Sciatic nerve (tissue), 2 donors: ENCODE measurements at regions not wholly inside any gene's neighbourhood (a gene's known extent, or its start where the extent isn't known, plus 50 kb on each side); places are given as distances from the start of the nearest gene placed in this dataset.

Experiments used
- ATAC-seq: fragments of 200-7000 bp; cut with Tn5 transposase; one replicate; pipeline ENCODE4 v1.9.1; 2020; ENCODE audit warnings: mild to moderate bottlenecking, moderate library complexity
- DNase-seq: peaks from one replicate; pipeline ENCODE4 v3.0.0-alpha.2; 2020; ENCODE audit warnings: low spot score
- intact Hi-C: fragments of 100-400 bp; cut with DNase I; formaldehyde crosslinking; loops from one replicate; pipeline ENCODE4 v1.14.2; 2022
- donor health status: DM: no; HTN: no; CAD: no.
- donor health status: DM: no; HTN: no; CAD: no.

DNA sequence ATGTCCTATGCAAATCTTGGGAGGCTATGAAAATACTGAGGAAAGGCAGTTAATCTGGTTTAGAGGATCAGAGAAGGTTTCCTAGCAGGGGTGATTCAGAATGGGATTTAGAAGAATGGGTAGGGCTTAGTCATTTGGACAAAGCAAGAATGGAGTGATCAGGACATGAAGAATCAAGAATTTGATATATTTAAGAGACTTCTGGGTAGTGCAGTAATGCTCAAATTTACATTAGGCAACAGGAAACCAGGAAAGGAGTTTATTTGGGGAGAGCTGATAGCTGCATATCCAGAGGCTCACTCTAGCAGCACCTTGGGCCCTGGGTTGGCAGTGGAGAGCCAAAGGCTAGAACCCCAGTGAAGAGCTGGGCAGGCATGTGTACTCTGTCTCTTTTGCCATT, 78.9 kb upstream of the PAPPA start:
- intact Hi-C loops: no loop called here
- DNase-seq (no peak), ATAC-seq (no peak)

DNA sequence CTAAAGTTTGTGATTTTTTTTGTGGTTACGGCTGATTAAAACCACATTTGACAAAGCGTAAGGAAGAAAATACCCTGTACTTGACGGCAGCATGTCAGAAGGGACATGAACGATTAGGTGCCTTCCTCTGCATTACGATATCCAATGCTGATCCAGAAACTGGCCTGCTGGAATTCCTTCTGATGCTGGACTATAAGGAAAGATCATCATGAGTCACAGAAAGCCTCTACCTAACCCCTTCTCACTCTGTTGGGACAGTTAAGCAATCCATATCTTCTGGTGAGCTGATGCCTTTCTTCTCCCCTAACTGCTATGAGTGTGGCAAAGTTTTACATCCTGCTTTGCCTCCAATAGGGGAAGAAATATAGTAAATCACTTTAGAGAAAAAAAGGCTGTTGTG, 78.4 kb upstream of the PAPPA start:
- intact Hi-C loops: no loop called here
- DNase-seq (no peak), ATAC-seq (no peak)

DNA sequence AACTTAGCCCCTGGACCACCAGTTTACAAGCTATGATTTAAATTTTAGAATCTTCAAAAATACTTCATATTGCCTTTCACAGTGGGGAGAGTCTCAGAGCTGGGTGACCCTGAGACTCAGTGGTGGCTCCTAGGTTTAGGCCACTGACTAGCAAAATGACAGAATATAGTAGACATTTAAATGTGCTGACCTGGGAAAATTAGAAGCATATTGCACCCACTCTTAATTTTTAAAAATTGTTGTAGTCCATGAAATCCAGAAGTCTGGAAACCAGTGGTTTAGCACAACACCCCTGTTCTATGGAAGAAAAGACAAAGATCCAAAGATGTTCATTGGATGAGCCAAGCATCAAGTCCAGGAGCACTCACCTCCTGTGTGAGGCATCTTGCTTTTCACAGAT, 75.0 kb upstream of the PAPPA start:
- intact Hi-C loops: no loop called here
- ATAC-seq (no peak), DNase-seq (no peak)

DNA sequence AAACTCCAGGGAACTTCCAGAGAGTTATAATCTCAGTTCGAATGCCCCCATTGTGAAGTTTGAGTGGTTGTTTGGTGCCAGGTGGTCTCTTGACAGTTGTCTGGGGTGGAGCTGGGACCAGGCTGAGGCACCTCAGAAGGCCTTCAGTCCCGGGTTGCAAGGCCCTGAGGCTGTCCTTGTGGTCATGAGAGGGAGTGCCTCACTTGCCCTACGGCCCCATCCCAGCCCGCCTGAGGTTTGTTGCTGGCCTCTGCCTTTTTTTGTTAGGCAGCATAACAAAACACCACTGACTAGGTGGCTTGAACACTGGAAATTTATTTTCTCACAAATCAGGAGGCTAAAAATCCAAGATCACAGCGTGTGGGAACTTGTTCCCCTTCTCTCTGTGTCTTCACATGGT, 73.0 kb upstream of the PAPPA start:
- ATAC-seq (no peak), DNase-seq (no peak)
- intact Hi-C loops: no loop called here

DNA sequence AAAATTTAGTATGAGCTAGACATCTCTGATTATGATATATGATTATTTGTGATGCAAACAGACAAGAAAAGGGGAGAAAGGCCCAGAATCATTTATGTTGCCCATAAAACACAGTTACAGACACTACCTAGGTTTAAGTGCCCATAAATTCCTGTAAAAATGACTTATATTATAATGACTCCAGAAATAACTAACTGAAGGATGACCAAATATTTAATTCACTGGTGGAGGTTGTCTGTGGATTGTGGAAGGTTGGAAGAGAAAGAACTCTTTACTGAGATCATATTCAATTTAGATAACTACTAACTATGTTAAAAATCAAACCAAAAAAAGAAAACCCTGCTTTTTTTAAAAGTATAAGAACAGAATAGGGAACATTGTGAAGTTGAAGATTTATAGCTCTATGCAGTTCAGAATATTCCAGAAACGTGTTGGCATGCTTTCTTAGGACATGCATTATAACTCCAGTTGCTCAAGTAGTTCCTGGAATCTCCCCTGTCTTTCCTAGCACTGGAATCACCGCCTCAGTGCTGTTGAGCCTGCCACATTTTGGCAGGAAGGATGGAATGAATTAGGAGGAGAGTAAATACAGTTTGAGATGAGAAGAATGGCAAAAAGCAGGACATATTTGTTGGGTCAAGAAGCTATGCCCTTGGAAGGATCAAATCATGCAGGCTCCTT, 72.0 kb upstream of the PAPPA start:
- no peak for DNase-seq
- intact Hi-C loops: no loop called here
- no peak for ATAC-seq

DNA sequence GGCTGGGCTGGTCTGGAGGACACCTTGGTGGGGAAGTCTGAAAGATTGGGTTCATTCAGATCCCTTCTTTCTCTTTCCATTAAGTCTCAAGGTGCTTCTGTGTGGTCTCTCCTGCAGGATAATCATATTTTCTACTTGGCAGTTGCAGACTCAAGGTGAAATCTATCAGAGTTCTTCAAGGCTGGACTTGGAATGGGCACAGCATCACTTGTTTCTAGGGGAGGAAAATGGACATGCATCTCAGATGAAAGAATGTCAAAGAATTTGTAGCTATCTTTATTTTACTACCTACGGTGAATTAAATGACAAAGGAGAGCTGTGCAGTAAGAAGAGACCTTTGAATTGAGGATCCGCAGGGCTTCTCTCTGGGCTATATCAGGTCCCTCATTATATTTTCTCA, 69.8 kb upstream of the PAPPA start:
- no peak for DNase-seq
- ATAC-seq: no peak
- intact Hi-C loops: no loop called here

DNA sequence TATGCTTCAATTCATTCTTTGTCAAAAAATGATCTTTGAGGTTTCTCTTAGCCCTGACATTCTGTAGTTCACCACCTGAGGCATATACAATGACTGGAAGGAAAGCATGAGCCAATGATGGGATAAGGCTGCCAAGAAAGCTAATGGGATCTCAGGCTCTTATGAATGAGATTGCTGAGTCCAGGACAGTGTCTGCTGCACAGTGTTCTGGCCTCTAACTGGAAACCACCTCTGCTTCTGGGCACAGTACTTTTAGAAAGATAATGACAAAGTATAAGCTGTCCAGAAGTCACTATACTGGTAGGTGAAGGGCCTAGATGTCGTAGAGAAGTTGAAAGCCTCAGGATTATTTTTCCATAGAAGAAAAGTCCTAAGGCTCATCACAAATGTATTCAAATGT, 69.1 kb upstream of the PAPPA start:
- intact Hi-C loops: no loop called here
- DNase-seq: no peak
- ATAC-seq: no peak

DNA sequence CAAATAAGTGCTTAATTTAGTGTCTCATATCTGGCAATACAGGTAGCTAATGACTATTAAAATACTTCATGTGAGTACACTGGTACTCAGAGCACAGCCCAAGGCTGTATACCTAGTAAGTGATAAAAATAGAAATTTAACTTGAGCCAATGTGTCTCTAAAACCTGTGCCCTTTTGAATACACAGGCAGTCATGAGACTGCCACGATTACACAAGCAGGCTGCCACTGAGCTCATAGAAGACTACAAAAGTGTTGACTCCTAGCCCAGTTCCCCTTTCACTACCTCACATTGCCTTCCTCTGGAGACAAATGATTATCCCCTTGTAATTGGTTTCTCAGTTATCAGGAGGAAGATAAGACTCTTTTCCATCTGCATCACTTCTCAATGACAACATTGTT, 66.3 kb upstream of the PAPPA start:
- ATAC-seq (peak; percentile 49), DNase-seq (no peak)
- intact Hi-C loops: no loop called here

- intact Hi-C loops: no loop called here
- DNase-seq: no peak
- ATAC-seq: no peak
Observed at GRCh38 chr9:116087751-116088194, 65.8 kb upstream of the PAPPA start.

DNA sequence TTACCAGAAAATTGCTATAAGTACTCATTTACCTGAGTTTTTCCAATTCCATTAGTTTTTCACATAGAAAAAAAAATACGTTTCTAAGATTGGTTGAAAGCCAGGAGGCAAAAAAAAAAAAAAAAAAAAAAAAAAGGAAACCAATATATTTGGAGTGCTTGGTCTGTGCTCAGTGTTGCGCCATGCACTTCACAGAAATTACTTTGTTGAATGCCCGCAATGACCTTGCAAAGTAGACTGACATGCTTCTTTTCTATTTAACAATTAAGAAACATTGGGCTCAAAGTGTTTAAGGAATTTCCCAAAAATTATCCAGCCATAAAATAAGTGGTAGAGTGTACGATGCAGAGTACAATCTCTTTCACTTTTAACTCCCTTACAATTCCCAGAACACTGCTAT, 65.2 kb upstream of the PAPPA start:
- DNase-seq: no peak
- no peak for ATAC-seq
- intact Hi-C loops: no loop called here

- DNase-seq (no peak), ATAC-seq (no peak)
- intact Hi-C loops: no loop called here
Observed at GRCh38 chr9:116090030-116090770, 63.4 kb upstream of the PAPPA start.

- DNase-seq (no peak), ATAC-seq (no peak)
- intact Hi-C loops: no loop called here
Observed at GRCh38 chr9:116094846-116095245, 58.7 kb upstream of the PAPPA start.

GRCh38 chr9:116095403-116095802, 58.2 kb upstream of the PAPPA start:
- intact Hi-C loops: no loop called here
- ATAC-seq (no peak), DNase-seq (no peak)

DNA sequence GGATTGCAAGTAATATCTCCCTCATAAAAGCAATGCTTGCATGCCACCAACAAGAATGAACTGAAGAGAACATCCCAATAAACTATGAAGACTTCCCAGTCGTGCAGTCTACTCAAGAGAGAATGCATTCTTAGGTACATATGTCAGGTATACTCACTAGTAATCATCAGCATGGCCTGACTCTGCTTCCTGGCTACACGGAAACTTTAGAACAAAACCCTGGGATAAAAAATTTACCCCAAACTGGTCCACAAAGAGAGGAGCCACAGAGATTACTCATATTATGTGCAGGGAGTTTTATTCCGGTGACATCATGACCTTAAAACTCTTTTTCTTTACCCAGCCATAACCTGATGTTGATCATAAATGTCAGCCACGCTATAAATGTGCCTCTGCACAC, 57.5 kb upstream of the PAPPA start:
- DNase-seq: no peak
- ATAC-seq: no peak
- intact Hi-C loops: no loop called here

DNA sequence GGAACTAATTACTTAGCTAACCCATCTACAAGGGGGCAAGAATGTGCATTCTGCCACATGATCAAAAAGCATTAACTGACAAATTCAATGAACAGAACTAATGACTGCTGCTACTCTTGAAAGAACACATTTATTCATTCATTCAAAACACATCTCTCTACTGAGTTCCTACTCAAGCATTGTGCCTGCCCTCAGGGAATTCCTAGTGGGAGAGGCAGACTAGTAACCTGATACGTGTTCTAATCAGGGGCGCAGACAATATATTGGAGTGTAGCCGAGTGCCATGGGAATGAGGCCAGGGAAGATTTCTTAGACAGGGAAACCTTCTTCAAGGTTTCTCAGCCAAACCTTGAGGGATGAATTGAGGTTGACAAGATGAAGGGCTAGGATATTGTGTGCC, 56.7 kb upstream of the PAPPA start:
- ATAC-seq: no peak
- no peak for DNase-seq
- intact Hi-C loops: no loop called here

DNA sequence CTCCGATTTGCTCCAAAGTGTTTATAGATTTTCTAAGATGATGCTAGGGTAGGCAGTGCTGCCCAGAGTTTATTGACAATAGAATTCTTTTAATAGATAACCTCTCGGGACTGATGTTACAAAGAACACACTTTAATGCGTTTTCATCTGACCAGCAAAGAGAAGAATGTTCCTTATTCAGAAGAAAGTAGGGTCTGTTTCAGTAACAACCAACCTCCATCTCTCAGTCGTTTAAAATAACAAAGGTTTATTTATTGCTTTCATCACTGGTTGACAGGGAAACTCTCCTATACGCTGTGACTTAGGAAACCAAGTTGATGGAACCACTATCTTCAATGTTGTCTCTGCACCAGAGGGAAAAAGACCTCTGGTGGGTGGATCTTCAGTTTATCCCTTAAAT, 55.1 kb upstream of the PAPPA start:
- no peak for ATAC-seq
- intact Hi-C loops: no loop called here
- DNase-seq: no peak

GRCh38 chr9:116099821-116100220, 53.8 kb upstream of the PAPPA start:
- DNase-seq (no peak), ATAC-seq (no peak)
- intact Hi-C loops: no loop called here

DNA sequence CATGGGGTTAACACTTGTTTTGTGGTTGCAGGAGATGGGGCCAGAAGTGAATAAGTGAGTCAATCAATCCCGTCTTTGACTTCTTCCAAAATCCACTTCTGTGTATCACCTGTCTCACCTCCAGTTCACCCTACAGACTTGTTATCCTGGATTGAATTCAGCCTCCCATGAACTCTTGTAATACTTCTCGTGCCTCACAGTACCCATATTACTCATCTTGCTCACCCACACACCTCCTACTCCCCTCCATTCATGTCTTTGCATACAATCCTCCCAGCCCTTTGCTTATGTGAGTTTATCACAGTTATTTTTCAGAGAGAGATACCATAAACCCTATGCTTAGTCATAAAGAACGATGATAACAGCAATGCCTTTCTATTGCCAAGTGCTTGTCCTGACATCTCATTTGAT, 52.9 kb upstream of the PAPPA start:
- intact Hi-C loops: no loop called here
- ATAC-seq: no peak

GRCh38 chr9:116101516-116101915, 52.1 kb upstream of the PAPPA start:
- ATAC-seq (no peak), DNase-seq (no peak)
- intact Hi-C loops: no loop called here

More for the DNA sequence above, 52.9 kb upstream of the PAPPA start:
- DNase-seq: no peak

GRCh38 chr9:116102596-116102995, 51.0 kb upstream of the PAPPA start:
- no peak for ATAC-seq
- DNase-seq: no peak
- intact Hi-C loops: no loop called here
